Endothelial cell of umbilical vein (primary cell): ENCODE measurements at regions not wholly inside any gene's neighbourhood (a gene's known extent, or its start where the extent isn't known, plus 50 kb on each side); places are given as distances from the start of the nearest gene placed in this dataset.
"Not testable (repeated sequence)": the region's sequence is repeated elsewhere in the genome, so short reads cannot be mapped to it uniquely, and the experiment has no call there.

Experiments used
- CTCF ChIP-seq, 2 donors: IDR thresholded peaks; 1 replicate in 1 of 2; 2 replicates in 1 of 2; pipeline ENCODE4 v1.5.1; 2011; ENCODE audit warnings: low read length in 2 of 2, mild to moderate bottlenecking in 2 of 2, moderate library complexity in 2 of 2, control low read depth in 1 of 2, inconsistent platforms in 1 of 2, low read depth in 1 of 2; ENCODE audit not compliant: insufficient read depth in 1 of 2; ENCODE audit errors: extremely low read depth in 1 of 2
- EZH2 ChIP-seq: IDR thresholded peaks from 2 replicates; pipeline ENCODE4 v1.6.1; 2012; ENCODE audit warnings: borderline replicate concordance, low read depth, mild to moderate bottlenecking, moderate library complexity, low read length, inconsistent platforms; ENCODE audit not compliant: severe bottlenecking
- MYC ChIP-seq: IDR thresholded peaks from one replicate; pipeline ENCODE4 v1.6.1; 2011; ENCODE audit warnings: mild to moderate bottlenecking, low read depth, low read length
- POLR2A ChIP-seq: IDR thresholded peaks from 2 replicates; pipeline ENCODE4 v1.6.1; 2012; ENCODE audit warnings: low read depth, mild to moderate bottlenecking, control low read depth, low read length

DNA sequence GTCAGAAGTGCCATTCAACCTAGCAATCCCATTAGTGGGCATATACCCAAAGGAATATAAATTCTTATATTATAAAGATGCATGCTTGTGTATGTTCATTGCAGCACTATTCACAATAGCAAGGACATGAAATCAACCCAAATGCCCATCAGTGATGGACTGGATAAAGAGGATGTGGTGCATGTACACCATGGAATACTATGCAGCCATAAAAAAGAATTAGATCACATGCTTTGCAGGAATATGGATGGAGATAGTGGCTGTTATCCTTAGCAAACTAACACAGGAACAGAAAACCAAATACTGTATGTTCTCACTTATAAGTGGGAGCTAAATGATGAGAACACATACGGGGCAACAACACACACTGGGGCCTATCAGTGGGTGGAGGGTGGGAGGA lies 75.5 kb upstream of the UCN3 start:
- not testable (repeated sequence) for TF ChIP-seq CTCF (IDR thresholded peaks at IDR 0.05; ENCODE audit: extremely low read depth in 1 of 2, insufficient read depth in 1 of 2, low read depth in 1 of 2, low read length in 2 of 2); POLR2A; MYC; EZH2
